SK-N-MC (cell line): ENCODE measurements at regions not wholly inside any gene's neighbourhood (a gene's known extent, or its start where the extent isn't known, plus 50 kb on each side); places are given as distances from the start of the nearest gene placed in this dataset.

ENCODE experiments used
- EZH2 ChIP-seq: fragments of 200-600 bp; sonication (generic); IDR thresholded peaks from one replicate; pipeline ENCODE4 v1.6.1; 2017; ENCODE audit warnings: antibody characterized with exemption
- FOXP2 ChIP-seq: optimal IDR thresholded peaks from 2 replicates; pipeline ENCODE3; 2011; ENCODE audit warnings: mild to moderate bottlenecking, moderate library complexity; ENCODE audit not compliant: insufficient read depth; ENCODE audit errors: extremely low read length, control extremely low read depth
- POLR2AphosphoS5 ChIP-seq: IDR thresholded peaks from 2 replicates; pipeline ENCODE4 v1.6.1; 2012; ENCODE audit warnings: mild to moderate bottlenecking, low read depth, low read length, borderline replicate concordance

- TF ChIP-seq EZH2 (no peak), POLR2AphosphoS5 (no peak), FOXP2 (no peak)
These were observed 80.4 kb upstream of the RIPOR2 start for GRCh38 chr6:25016014-25016720.
